ENCODE measurements at regions not wholly inside any gene's neighbourhood (a gene's known extent, or its start where the extent isn't known, plus 50 kb on each side); places are given as distances from the start of the nearest gene placed in this dataset.

GRCh38 chr18:6465281-6465680 is 50.6 kb upstream of the L3MBTL4 start:
- ATAC-seq (no peak), DNase-seq (no peak)
- Mint-ChIP-seq H3K4me1 (ENCODE audit: low read depth) (no peaks in the 10 kb centered on the region), H3K27me3 (no peaks in the 10 kb centered on the region), H3K27ac (no peak overlapping the region), H3K4me3 (no peak overlapping the region), H3K36me3 (ENCODE audit: low read depth) (no peaks in the 10 kb centered on the region), H3K9me3 (peaks cover 5% of the 10 kb centered on the region)
- POLR2A ChIA-PET, result no interaction called here
- intact Hi-C loops (cut with micrococcal nuclease), result no loop called here
- no peak for TF ChIP-seq CTCF (IDR thresholded peaks at IDR 0.05)
- CTCF ChIA-PET, result no interaction called here

- DNase-seq (no peak), ATAC-seq (no peak)
- Mint-ChIP-seq H3K36me3 (ENCODE audit: low read depth) (no peaks in the 10 kb centered on the region), H3K4me1 (ENCODE audit: low read depth) (no peaks in the 10 kb centered on the region), H3K9me3 (peaks cover 7% of the 10 kb centered on the region), H3K27me3 (no peaks in the 10 kb centered on the region), H3K4me3 (no peak overlapping the region), H3K27ac (no peak overlapping the region)
- POLR2A ChIA-PET, result no interaction called here
- CTCF ChIA-PET, result no interaction called here
- no peak for TF ChIP-seq CTCF (IDR thresholded peaks at IDR 0.05)
- intact Hi-C loops (cut with micrococcal nuclease), result no loop called here
Observed at GRCh38 chr18:6476190-6476589, 61.5 kb upstream of the L3MBTL4 start.

GRCh38 chr18:6476880-6477279 is 62.2 kb upstream of the L3MBTL4 start:
- H3K36me3 Mint-ChIP-seq (ENCODE audit: low read depth), result no peaks in the 10 kb centered on the region
- no peak overlapping the region for H3K27ac Mint-ChIP-seq
- ATAC-seq (no peak), DNase-seq (no peak)
- no peak for TF ChIP-seq CTCF (IDR thresholded peaks at IDR 0.05)
- CTCF ChIA-PET, result no interaction called here
- no peaks in the 10 kb centered on the region for H3K4me1 Mint-ChIP-seq (ENCODE audit: low read depth)
- no peaks in the 10 kb centered on the region for H3K27me3 Mint-ChIP-seq
- POLR2A ChIA-PET, result no interaction called here
- H3K4me3 Mint-ChIP-seq, result no peak overlapping the region
- intact Hi-C loops (cut with micrococcal nuclease), result no loop called here
- H3K9me3 Mint-ChIP-seq, result no peaks in the 10 kb centered on the region

- intact Hi-C loops (cut with micrococcal nuclease), result no loop called here
Observed at GRCh38 chr18:6478121-6478520, 63.4 kb upstream of the L3MBTL4 start.

GRCh38 chr18:6479699-6480098 is 65.0 kb upstream of the L3MBTL4 start:
- TF ChIP-seq CTCF (IDR thresholded peaks at IDR 0.05), result no peak
- no peak overlapping the region for H3K4me3 Mint-ChIP-seq
- ATAC-seq (no peak), DNase-seq (no peak)
- ChIA-PET POLR2A (no interaction called here), CTCF (no interaction called here)
- H3K27ac Mint-ChIP-seq, result no peak overlapping the region
- H3K27me3 Mint-ChIP-seq, result no peaks in the 10 kb centered on the region
- no peaks in the 10 kb centered on the region for H3K4me1 Mint-ChIP-seq (ENCODE audit: low read depth)
- H3K9me3 Mint-ChIP-seq, result no peaks in the 10 kb centered on the region
- no peaks in the 10 kb centered on the region for H3K36me3 Mint-ChIP-seq (ENCODE audit: low read depth)
- intact Hi-C loops (cut with micrococcal nuclease), result no loop called here

More at GRCh38 chr18:6478121-6478520, 63.4 kb upstream of the L3MBTL4 start:
- CTCF ChIA-PET, result no interaction called here
- Mint-ChIP-seq H3K36me3 (ENCODE audit: low read depth) (no peaks in the 10 kb centered on the region), H3K27me3 (no peaks in the 10 kb centered on the region), H3K4me3 (no peak overlapping the region), H3K9me3 (no peaks in the 10 kb centered on the region), H3K27ac (no peak overlapping the region), H3K4me1 (ENCODE audit: low read depth) (no peaks in the 10 kb centered on the region)
- ATAC-seq, result no peak
- POLR2A ChIA-PET, result no interaction called here
- no peak for DNase-seq
- TF ChIP-seq CTCF (IDR thresholded peaks at IDR 0.05), result no peak
